Stomach (tissue), 4 donors: ENCODE measurements at regions not wholly inside any gene's neighbourhood (a gene's known extent, or its start where the extent isn't known, plus 50 kb on each side); places are given as distances from the start of the nearest gene placed in this dataset.

Experiments
- EP300 ChIP-seq: sonication (generic); formaldehyde crosslinking; IDR thresholded peaks from one replicate; pipeline ENCODE4 v1.6.1; 2017; ENCODE audit warnings: antibody characterized with exemption
- POLR2A ChIP-seq, 4 donors: fragments of 450-650 bp; IDR thresholded peaks; one replicate each; pipeline ENCODE4 v1.6.1; 2016; ENCODE audit warnings: antibody characterized with exemption in 4 of 4, control low read depth in 2 of 4, mild to moderate bottlenecking in 1 of 4, moderate library complexity in 1 of 4
- POLR2AphosphoS5 ChIP-seq, 3 donors: sonication (generic); formaldehyde crosslinking; IDR thresholded peaks; one replicate each; pipeline ENCODE4 v1.6.1; 2016; ENCODE audit warnings: antibody characterized with exemption in 3 of 3
- TF ChIP-seq, protein P1 (sequence below), 7 experiments: fragments of 450-650 bp in 4 of 7; fragments of 200-600 bp in 3 of 7; sonication (generic) in 3 of 7; IDR thresholded peaks; one replicate each; pipeline ENCODE4 v1.5.1; 2016 to 2019; ENCODE audit warnings: antibody characterized with exemption in 7 of 7, control low read depth in 2 of 7, mild to moderate bottlenecking in 1 of 7

- TF ChIP-seq, protein P1, sequence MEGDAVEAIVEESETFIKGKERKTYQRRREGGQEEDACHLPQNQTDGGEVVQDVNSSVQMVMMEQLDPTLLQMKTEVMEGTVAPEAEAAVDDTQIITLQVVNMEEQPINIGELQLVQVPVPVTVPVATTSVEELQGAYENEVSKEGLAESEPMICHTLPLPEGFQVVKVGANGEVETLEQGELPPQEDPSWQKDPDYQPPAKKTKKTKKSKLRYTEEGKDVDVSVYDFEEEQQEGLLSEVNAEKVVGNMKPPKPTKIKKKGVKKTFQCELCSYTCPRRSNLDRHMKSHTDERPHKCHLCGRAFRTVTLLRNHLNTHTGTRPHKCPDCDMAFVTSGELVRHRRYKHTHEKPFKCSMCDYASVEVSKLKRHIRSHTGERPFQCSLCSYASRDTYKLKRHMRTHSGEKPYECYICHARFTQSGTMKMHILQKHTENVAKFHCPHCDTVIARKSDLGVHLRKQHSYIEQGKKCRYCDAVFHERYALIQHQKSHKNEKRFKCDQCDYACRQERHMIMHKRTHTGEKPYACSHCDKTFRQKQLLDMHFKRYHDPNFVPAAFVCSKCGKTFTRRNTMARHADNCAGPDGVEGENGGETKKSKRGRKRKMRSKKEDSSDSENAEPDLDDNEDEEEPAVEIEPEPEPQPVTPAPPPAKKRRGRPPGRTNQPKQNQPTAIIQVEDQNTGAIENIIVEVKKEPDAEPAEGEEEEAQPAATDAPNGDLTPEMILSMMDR (IDR thresholded peaks at IDR 0.05): no peak
- TF ChIP-seq POLR2A (IDR thresholded peaks at IDR 0.05) (no peak), EP300 (no peak), POLR2AphosphoS5 (IDR thresholded peaks at IDR 0.05) (no peak)
These were observed 310.5 kb downstream of the PTGER3 start for GRCh38 chr1:70737125-70737524.
